Type B pancreatic cell (in vitro differentiated cells): ENCODE measurements at regions not wholly inside any gene's neighbourhood (a gene's known extent, or its start where the extent isn't known, plus 50 kb on each side); places are given as distances from the start of the nearest gene placed in this dataset.

Experiments
- DNase-seq: peaks from one replicate; pipeline ENCODE4 v3.0.0; 2021; ENCODE audit warnings: mixed read lengths; ENCODE audit not compliant: unreplicated experiment; ENCODE audit errors: extremely low spot score
- H3K27ac Mint-ChIP-seq: 2 replicates; pipeline ENCODE4 v1.8.0; 2021; ENCODE audit warnings: mild to moderate bottlenecking, mixed read lengths
- H3K27me3 Mint-ChIP-seq: 2 replicates; pipeline ENCODE4 v1.8.0; 2021; ENCODE audit warnings: mixed read lengths
- H3K36me3 Mint-ChIP-seq: 2 replicates; pipeline ENCODE4 v1.8.0; 2021; ENCODE audit warnings: mixed read lengths
- H3K4me1 Mint-ChIP-seq: one replicate; pipeline ENCODE4 v1.8.0; 2021; ENCODE audit warnings: mixed read lengths; ENCODE audit not compliant: unreplicated experiment
- H3K4me3 Mint-ChIP-seq: 2 replicates; pipeline ENCODE4 v1.8.0; 2021; ENCODE audit warnings: mild to moderate bottlenecking, mixed read lengths
- H3K9me3 Mint-ChIP-seq: 2 replicates; pipeline ENCODE4 v1.8.0; 2021; ENCODE audit warnings: mixed read lengths
- CTCF ChIP-seq: fragments of 200-600 bp; sonication (generic); conservative IDR thresholded peaks from 2 replicates; pipeline ENCODE4 v1.5.0; 2021; ENCODE audit warnings: antibody characterized with exemption, mild to moderate bottlenecking

- no peak for DNase-seq
- H3K9me3 Mint-ChIP-seq = no peaks in the 10 kb centered on the region
- no peaks in the 10 kb centered on the region for H3K36me3 Mint-ChIP-seq
- TF ChIP-seq CTCF = no peak
- no peak overlapping the region for H3K27ac Mint-ChIP-seq
- peaks cover 39% of the 10 kb centered on the region for H3K27me3 Mint-ChIP-seq
- no peak overlapping the region for H3K4me3 Mint-ChIP-seq
- H3K4me1 Mint-ChIP-seq = peaks cover 12% of the 10 kb centered on the region
Measured at GRCh38 chr16:26729951-26730541, 336.7 kb upstream of the C16orf82 start.

GRCh38 chr16:26731729-26732128 is 335.0 kb upstream of the C16orf82 start:
- Mint-ChIP-seq H3K27me3 (peaks cover 31% of the 10 kb centered on the region), H3K9me3 (no peaks in the 10 kb centered on the region), H3K27ac (no peak overlapping the region), H3K4me1 (peaks cover 12% of the 10 kb centered on the region), H3K4me3 (no peak overlapping the region), H3K36me3 (no peaks in the 10 kb centered on the region)
- no peak for TF ChIP-seq CTCF
- no peak for DNase-seq

- Mint-ChIP-seq H3K4me3 (no peak overlapping the region), H3K27me3 (peaks cover 16% of the 10 kb centered on the region), H3K9me3 (no peaks in the 10 kb centered on the region), H3K27ac (no peak overlapping the region), H3K4me1 (peaks cover under 1% of the 10 kb centered on the region), H3K36me3 (no peaks in the 10 kb centered on the region)
- DNase-seq = no peak
- no peak for TF ChIP-seq CTCF
Measured at GRCh38 chr16:26733710-26734109, 333.0 kb upstream of the C16orf82 start.

GRCh38 chr16:26735521-26735920 is 331.2 kb upstream of the C16orf82 start:
- TF ChIP-seq CTCF = no peak
- H3K9me3 Mint-ChIP-seq = no peaks in the 10 kb centered on the region
- H3K27me3 Mint-ChIP-seq = peaks cover 15% of the 10 kb centered on the region

GRCh38 chr16:26736084-26736483 is 330.6 kb upstream of the C16orf82 start:
- Mint-ChIP-seq H3K4me3 (no peak overlapping the region), H3K27me3 (peaks cover 14% of the 10 kb centered on the region), H3K27ac (no peak overlapping the region), H3K9me3 (no peaks in the 10 kb centered on the region), H3K4me1 (peaks cover 7% of the 10 kb centered on the region), H3K36me3 (no peaks in the 10 kb centered on the region)
- DNase-seq = no peak
- TF ChIP-seq CTCF = no peak

More at GRCh38 chr16:26735521-26735920, 331.2 kb upstream of the C16orf82 start:
- no peak for DNase-seq
- Mint-ChIP-seq H3K36me3 (no peaks in the 10 kb centered on the region), H3K4me3 (no peak overlapping the region), H3K4me1 (peaks cover 7% of the 10 kb centered on the region), H3K27ac (no peak overlapping the region)

GRCh38 chr16:26740771-26741170 is 326.0 kb upstream of the C16orf82 start:
- no peak for DNase-seq
- peaks cover 29% of the 10 kb centered on the region for H3K27me3 Mint-ChIP-seq
- H3K4me1 Mint-ChIP-seq = peaks cover 7% of the 10 kb centered on the region
- no peaks in the 10 kb centered on the region for H3K36me3 Mint-ChIP-seq
- no peak for TF ChIP-seq CTCF
- H3K27ac Mint-ChIP-seq = no peak overlapping the region
- H3K4me3 Mint-ChIP-seq = no peak overlapping the region
- H3K9me3 Mint-ChIP-seq = no peaks in the 10 kb centered on the region
